Stimulated activated naive CD8-positive, alpha-beta T cell treated with anti-CD3 and anti-CD28 coated beads, Interleukin-15, Interleukin-2, amounts not matched to agents 100 U/mL and 50 U/mL, for 24 hours (primary cell): ENCODE measurements at regions not wholly inside any gene's neighbourhood (a gene's known extent, or its start where the extent isn't known, plus 50 kb on each side); places are given as distances from the start of the nearest gene placed in this dataset.

Experiments
- ATAC-seq: fragments of 150-1000 bp; cut with Tn5 transposase; one replicate; pipeline ENCODE4 v1.10.0; 2021
- DNase-seq: peaks from one replicate; pipeline ENCODE4 v3.0.0; 2021

DNA sequence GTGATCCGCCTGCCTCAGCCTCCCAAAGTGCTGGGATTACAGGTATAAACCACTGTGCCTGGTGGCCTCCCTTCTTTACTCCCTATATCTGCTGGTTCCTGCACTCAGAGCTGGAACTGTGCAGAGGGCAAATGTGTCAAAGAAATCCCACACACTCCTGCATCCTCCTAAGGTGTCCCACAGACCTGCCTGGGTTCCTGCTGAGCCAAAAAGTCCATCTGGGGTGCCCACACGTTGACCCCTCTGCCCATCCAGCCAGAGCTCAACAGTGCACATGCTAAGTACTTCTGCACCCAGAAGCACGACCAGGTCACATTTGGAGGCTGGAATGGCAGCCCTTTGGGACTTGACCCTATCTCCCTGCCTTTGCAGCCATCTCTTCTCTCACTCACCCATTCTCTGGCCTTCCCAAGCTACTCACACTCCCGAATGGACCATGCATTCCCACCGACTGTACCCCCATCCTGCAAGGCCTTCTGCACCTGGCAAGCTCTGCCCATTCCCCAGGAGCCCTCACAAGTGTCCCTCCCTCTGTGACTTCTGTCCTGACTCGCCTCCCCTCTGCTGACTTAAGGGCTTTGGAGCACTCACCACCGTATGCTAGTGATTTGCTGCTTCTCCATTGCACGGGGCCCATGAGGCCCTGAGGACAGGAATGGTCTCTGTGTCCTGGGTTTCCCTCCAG lies 152.1 kb downstream of the KCTD15 start:
- no peak for DNase-seq
- ATAC-seq: no peak

DNA sequence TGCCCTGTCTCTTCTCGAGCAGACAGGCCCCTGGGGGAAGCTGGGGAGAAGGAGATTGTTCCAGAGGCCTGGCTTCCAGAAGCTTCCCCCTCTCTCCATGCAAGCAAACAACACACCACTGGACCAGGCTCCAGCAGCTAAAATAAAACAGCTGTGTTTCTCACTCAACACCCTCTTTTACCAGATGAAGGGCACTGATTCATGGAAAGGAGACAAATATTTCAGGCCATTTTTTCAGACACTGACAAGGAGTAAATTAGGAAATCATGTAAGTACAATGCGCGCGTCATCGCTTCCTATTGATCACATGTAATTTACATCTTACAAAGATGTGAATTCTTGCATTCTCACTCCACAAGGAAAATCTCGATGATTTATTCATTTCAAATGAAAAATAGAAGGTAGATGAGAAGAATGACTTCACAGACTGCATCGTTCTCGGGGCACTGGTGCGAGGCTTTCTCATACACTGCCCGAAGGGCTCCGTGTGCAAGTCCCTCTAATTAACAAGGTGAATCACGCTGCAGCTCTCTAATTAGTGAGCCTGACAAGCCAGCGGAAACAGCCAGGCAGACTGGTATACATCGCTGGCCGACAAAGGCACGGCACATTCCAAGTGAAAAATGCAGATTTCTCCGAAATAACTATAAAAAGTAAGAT lies 153.6 kb downstream of the KCTD15 start:
- DNase-seq (no peak), ATAC-seq (no peak)

DNA sequence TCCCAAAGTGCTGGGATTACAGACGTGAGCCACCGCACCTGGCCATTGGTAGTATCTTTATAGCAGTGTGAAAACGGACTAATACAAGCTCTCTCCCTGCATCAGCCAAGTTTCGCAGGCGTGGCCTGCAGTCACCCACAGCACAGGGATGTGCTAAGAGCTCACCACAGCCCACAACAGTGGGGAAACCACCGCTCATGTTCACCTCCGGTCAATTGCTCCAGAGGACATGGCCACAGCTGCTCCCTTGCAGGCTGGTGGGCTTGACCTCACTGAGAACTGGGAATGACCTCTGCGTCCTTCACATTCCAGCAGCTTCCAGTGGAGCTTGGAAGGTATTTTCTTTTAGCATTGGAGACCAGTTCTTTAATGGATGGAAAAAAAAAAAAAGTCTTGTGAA lies 156.4 kb downstream of the KCTD15 start:
- DNase-seq: no peak
- ATAC-seq: no peak

DNA sequence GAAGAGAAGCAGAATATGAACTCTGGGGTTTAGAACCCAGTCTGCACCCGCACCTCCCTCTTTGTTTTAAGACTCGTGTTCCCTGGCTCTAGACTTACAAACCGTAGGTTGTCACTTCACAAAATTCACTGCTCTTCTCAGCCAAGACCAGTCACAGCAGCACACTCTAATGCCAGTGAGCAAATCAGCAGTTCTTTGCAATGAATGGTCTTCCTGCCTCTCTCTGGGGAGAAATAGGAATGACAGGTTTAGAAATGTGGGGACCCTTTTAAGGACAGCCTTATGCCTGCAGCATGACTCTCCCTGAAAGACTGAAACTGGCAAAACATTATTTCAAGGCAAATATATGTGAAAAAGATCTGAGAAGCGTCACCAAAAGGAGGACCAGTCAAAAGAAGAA lies 156.9 kb downstream of the KCTD15 start:
- DNase-seq (no peak), ATAC-seq (no peak)

DNA sequence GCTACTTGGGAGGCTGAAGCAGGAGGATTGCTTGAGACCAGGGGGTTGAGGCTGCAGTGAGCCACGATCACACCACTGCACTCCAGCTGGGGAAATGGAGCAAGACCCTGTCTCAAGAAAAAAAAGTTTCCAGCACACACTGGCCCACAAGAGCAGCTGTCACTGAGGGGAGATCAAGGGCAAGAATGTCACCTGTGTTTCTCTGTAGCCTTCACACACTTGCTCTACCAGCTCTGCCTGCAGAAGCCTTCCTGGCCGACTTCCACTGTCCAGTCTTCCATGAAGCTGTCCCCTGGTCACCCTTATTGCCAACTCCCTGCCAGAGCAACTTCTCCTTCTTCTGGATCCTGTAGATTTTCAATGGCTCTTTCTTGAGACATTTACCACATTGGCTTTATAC lies 158.0 kb downstream of the KCTD15 start:
- ATAC-seq (no peak), DNase-seq (no peak)

DNA sequence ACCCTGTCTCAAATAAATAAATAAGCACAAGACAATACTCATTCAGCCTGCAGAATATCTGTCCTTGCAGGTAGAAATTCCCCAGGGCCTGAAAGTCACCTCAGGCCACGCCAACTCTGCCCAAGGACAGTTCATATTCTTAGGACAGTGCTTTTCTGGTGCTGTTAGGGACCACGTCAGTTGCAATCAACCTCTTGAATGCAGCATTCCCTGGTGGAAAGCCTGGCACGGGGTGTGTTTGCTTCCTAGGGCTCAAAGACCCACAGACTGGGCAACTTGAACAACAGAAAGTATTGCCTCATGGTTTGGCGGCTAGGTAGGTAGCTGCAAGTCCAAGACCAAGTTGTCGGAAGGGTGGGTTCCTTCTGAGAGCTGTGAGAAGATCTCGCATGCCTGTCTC lies 160.3 kb downstream of the KCTD15 start:
- ATAC-seq (no peak), DNase-seq (no peak)

DNA sequence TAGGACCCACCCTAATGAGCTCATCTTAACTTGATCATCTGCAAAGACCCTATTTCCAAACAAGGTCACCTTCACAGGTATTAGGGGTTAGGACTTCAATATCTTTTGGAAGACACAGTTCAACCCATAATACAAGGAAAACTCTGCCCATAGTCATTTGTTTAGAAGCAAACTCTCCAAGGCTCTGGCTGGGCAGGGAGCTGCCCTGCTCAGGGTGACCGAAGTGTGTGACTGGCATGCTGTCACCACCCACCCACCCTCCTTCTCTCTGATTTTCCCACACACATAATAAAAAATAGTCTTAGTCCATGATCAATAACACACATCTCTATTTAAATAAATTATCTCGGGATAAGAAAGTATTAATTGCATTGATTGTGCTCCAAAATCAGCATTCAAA lies 161.1 kb downstream of the KCTD15 start:
- DNase-seq (no peak), ATAC-seq (no peak)

DNA sequence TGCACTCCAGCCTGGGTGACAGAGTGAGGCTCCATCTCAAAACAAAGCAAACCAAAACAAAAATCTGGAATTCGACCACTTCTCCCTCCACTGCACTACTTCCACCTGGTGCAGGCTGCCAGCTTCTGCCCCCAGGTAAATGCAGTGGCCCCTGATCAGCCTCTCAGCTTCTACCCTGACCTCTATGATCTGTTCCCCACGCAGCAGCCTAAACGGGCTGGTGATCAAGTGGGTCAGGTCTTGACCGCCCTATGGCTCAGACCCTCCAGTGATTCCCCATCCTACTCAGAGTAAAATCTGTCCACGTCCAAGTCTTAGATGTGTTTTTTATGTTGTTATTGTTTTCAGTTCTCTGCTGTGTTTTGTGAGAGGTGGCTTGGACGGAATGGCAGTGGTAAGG lies 163.9 kb downstream of the KCTD15 start:
- ATAC-seq (no peak), DNase-seq (no peak)

DNA sequence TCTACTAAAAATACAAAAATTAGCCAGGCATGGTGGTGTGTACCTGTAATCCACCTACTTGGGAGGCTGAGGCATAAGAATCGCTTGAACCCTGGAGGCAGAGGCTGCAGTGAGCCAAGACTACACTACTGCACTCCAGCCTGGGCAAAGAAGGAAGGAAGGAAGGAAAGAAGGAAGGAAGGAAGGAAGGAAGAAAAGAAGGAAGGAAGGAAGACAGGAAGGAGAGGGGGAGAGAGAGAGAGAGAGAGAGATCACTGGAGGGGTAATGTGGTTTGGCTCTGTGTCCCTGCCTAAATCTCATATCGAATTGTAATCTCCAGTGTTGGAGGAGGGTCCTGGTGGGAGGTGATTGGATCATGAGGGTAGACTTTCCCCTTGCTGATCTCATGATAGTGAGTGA lies 165.5 kb downstream of the KCTD15 start:
- ATAC-seq (no peak), DNase-seq (no peak)

DNA sequence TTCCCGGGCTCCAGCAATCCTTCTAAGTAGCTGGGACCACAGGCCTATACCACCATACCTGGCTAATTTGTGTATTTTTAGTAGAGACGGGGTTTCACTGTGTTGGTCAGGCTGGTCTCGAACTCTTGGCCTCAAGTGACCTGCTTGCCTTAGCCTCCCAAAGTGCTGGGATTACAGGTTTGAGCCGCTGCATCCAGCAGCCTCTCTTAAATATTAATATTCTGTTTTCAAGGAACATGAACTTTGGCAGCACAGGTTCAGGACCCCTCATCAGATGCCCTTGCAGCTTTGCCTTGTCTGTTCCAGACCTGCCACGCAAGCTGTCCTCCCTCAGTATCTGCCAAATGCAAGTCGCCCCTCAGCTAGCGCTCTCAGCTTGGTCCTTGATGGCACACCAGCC lies 166.8 kb downstream of the KCTD15 start:
- ATAC-seq (no peak), DNase-seq (no peak)

DNA sequence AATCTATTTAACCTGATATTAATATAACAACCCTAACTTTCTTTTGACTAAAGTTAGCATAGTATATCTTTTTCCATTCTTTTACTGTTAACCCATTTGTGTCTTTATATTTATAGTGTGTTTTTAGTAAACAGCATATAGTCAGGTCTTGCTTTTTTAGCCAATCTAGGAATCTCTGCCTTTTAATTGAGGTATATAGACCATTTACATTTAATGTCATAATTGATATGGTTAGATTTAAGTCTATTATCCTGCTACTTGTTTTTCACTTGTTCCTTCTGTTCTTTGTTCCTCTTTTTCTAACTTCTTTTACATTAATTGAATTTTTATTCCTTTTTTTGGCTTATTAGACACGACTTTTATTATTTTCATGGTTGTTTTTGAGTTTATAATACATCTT lies 174.4 kb downstream of the KCTD15 start:
- ATAC-seq (no peak), DNase-seq (no peak)

DNA sequence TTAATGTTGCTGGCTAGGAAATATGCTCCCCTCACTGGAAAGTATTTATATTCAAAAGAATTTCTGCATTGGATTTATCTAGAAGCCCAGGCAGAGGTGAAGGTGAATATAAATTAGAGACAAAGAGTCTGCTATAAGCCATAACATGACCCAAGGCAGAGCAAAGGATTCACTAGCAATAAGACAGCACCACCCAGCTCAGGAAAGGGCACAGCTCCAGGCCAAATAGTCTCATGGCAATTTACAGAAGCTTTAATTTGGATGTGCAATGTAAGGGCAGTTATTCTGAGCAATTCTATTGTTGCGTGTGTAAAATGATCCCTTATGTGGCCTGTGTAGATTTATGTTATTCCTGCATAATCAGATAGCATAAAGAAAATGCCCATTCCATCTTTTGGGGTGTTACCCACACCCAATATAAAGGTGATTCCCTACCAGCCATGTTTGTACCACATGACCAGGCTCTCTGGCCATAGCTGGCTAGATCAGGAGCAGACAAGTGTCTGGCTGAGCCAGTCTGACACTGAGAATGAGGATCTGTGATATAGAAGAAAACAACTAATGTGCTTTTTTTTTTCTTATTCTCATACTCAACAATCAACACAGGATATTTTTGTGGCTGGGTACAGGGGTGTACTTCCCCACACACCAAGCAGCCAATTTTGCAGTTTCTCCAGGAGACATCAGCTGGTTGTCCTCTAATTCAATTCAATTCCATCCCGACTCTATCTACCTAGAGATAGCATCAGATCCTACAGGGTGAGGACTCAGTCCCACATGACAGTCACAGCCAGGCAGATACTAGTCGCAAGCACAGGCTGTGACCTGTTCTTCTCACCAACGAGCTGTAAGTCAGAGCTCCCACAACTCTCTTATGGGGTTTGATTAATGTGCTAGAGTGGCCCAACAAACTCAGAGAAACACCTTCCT lies 181.4 kb downstream of the KCTD15 start:
- ATAC-seq (no peak), DNase-seq (no peak)

DNA sequence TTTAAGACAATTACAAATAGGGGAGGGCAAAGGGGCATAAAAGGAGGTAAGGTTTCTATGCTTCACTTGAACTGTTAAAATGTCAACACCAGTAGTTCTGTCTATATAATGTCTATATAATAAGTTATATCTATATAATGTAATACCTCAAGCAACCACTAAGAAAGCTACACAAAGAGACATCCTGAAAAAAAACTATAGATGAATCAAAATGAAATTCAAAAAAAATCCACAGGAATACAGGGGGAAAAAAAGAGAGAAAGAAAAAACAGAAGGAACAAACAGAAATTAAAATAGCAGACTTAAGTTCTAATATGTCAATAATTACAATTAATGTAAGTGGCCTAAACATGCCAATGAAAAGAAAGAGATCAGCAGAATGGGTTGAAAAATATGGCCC lies 186.0 kb downstream of the KCTD15 start:
- no peak for DNase-seq
- no peak for ATAC-seq

DNA sequence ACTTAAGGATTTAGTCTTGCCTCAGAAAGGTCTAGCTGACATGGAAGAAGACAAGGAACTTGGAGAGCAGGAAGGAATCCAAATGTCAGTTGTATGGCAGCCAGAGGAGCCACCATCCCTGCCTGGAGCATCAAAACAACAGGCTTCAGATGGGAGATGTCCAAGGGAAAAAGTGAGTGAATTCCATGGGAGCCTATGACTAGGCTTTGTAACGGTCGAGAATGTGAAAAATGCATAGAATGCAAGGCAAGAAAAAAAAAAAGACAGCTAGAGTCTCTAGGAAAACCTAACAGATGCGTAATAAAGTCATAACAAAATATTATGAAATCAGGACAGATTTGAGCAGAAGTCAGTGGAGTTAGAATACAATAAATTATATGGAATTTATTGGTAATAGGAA lies 183.7 kb upstream of the LSM14A start:
- no peak for DNase-seq
- ATAC-seq: no peak

DNA sequence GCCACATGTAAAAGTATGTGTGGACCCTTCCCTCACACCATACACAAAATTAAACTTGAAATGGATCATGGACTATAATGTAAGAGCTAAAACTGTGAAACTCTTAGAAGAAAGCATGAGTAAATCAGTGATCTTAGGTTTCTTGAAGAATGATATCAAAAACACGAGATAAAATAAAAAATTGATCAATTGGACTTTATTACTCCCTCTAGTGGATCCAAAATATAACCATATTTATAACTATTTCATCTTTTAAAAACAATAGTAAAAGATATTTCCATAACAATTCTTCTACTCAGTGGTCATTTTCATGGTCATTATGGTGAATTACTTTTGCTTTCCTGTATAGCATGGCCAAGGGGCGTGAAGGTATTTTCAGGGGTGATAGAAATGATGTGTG lies 174.6 kb upstream of the LSM14A start:
- ATAC-seq (no peak), DNase-seq (no peak)

DNA sequence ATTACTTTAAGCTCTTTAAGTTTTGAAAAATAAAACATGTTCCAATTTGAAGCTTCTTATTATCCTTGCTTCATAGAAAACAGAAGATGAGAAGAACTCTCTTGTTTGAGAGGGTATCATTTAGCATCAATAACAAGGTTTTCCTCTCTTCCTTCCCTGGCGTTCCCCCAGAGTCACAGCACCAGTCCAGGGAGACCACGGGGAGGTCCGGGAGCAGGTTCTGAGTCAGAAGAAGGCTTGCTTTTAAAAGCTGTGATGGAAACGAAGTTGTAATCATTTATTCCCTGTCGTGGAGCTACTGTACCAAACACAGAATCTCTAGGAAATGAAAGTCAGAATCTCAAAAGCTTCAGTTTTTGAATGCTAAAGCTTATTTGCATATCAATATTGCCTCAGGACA lies 174.0 kb upstream of the LSM14A start:
- no peak for DNase-seq
- ATAC-seq: no peak

DNA sequence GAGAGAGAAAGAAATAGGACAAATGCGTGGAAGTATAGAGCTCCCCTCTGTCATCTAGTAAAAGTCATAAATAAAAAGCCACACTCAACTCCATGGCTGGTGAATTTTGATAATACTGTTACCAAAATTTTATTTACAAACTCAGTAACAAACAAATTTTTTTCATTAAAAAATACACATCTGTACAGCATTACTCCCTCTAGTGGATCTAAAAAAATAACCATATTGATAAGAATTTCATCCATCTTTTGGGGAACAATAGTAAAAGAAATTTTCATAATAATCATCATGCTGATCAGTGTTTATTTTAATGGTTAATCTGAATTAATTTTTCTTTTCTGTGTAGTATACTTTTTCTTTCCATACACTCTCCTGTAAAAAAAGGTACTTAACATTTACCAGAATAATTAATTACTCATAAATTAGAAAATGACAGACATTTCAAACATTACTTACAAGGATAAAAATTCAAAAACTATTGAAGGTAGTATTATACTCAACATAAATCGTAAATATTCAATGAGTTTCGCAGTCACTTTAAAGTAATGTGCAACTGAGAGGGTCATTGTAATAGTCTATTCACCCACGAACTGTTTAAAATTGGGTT lies 173.5 kb upstream of the LSM14A start:
- ATAC-seq (no peak), DNase-seq (no peak)

DNA sequence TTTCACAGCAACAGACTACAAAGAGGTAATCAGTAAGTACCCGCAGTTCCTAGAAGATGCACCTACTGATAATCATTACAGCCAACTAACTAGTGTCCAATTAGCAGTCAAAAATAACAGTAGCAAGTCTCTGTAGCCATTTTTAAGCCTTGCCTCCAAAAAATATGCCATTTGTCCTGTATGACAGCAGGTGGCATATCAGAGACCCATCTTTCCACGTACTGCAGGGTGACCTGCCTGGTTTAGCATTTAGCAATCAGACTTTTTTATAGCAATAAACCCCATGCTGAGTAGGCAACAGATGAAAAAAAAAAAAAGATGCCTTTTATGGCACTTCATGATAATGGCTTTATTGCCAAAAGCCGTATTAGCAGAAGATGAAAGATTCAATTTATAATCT lies 155.3 kb upstream of the LSM14A start:
- DNase-seq (no peak), ATAC-seq (no peak)

DNA sequence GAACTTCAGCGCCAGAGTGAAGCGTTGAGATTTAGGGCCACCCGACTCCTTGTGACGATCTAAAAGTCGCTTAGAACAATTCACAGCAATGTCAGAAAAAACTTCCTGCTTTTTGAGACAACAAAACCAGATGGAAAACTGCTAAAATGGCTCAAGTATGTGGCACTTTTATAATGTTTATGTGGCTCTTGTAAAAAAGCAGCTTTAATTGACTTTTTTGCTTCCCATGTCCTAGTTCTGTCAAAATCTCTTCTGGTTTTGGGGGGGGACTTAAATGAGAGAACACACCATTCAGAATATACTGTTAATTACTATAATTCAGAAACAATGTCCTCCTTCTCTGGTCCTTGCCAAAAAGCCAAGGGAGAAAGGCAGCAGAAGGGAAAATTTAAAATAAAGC lies 154.7 kb upstream of the LSM14A start:
- ATAC-seq (no peak), DNase-seq (no peak)

DNA sequence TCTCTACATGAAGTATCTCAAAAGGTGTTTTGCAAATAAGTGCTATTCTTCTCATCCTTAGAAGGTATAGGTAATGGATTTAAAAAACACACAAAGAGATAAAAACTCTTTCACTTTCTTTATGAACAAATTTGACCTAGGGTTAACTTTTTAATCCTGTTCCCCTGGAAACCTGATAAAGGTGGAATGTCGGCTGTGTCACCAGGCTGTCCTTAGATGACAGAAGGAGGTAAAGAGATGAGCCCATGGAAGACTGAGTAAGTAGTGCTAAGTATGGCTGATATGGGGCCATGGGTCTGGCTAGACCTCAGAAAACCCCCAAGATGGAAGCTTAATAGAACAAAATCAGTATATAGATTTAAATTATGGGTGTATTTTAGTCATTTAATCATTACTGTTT lies 153.8 kb upstream of the LSM14A start:
- DNase-seq: no peak
- ATAC-seq: no peak

DNA sequence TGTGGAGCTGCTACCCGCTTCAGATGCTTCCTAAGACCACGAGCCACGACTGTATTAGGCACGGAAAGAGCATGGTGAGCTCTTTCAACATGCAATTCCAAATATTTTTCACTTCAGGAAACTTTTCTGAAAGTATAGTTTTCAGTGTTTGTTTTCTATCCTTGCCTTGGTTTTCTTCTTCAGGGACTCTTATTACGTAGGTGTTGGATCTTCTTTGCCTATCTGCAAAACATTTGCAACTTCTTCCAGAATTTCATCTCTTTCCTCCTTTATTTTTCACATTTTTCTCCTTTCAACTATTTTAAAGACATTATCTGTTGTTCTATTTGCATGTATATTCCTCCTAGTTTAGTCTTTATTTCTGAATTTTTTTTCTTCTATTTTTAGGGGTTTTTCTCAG lies 148.9 kb upstream of the LSM14A start:
- no peak for ATAC-seq
- DNase-seq: no peak

DNA sequence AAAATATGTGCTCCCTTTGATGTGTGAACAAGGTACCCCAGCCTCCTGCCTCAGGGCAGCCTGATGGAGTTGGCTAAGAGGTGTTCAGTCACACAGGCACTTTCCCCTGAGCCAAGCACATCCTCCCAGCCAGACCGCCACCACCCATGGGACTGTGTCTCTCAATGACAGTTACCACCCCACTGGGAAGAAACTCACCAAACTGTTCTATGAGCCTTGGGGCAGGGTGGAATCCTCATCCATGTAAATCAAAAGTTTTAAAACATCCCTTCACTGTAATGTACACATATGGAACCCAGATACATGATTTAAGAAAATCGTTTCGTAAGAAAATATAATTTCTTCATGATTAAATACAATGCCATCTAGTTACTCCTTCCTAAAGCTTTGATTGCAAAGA lies 138.4 kb upstream of the LSM14A start:
- no peak for ATAC-seq

DNA sequence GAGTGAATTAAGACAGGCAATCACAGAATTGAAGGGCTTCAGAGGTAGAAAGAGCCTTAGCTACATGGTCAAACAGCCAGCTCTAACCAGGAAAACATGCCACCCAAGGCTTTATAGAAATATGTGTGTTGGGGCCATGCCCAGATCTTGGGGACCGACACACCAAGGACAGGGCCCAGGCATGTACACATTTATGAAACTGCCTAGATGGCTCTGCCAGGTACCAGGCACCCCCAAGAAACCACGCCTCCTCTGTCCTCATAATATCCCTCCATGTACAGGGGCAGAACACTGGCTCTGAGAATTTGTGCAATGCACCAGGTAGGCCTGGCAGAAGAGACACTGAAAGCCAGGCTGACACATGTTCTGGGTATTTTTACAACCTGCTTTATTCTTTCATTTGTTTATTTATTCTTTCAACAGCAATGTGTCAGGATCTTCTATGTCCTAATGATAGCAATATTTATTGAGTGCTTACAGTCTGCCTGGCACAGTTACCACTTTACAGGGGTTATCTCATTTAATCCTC lies 137.9 kb upstream of the LSM14A start:
- DNase-seq (no peak), ATAC-seq (no peak)

More for the DNA sequence above, 138.4 kb upstream of the LSM14A start:
- no peak for DNase-seq
